HCT116 (cell line): ENCODE measurements at regions not wholly inside any gene's neighbourhood (a gene's known extent, or its start where the extent isn't known, plus 50 kb on each side); places are given as distances from the start of the nearest gene placed in this dataset.

Source experiments
- ATAC-seq: fragments of 200-7000 bp; cut with Tn5 transposase; 2 replicates; pipeline ENCODE4 v1.9.1; 2020; ENCODE audit warnings: mild to moderate bottlenecking, moderate library complexity
- BruUV-seq: library from RNA; stranded (reverse); fragments of 400-500 nt; replicated peaks from 2 replicates; lab custom pipeline; 2021; lab: Mats Ljungman, UMichigan
- CTCF ChIA-PET: fragments of 300-600 bp; sonication (Branson Sonifier 250); formaldehyde crosslinking; loops from one replicate; lab custom pipeline; 2021; ENCODE audit warnings: antibody characterized with exemption; lab: Charles Lee
- POLR2A ChIA-PET: fragments of 300-600, 350-600 bp; sonication (Branson Sonifier 250); formaldehyde crosslinking; loops from one replicate; lab custom pipeline; 2021; ENCODE audit warnings: antibody characterized with exemption; lab: Charles Lee
- RAD21 ChIA-PET, 2 experiments: fragments of 300-600 bp; sonication (Branson Sonifier 250); formaldehyde crosslinking; loops; one replicate each; lab custom pipeline; 2023; ENCODE audit warnings: low total read pairs in 2 of 2; ENCODE audit not compliant: uncharacterized antibody in 2 of 2, unreplicated experiment in 2 of 2, low non-redundant PET in 1 of 2; lab: Charles Lee
- DNase-seq: peaks from one replicate; pipeline ENCODE4 v3.0.0-alpha.2; 2010; ENCODE audit warnings: low read depth, low spot score
- H2AFZ ChIP-seq: fragments of 200-600 bp; shearing (Covaris generic), sonication (generic); 2 replicates; pipeline ENCODE4 v1.6.1; 2017; ENCODE audit warnings: low read depth, mixed run types, mixed read lengths, antibody characterized with exemption, low read length; ENCODE audit not compliant: poor library complexity, severe bottlenecking
- H3K27ac ChIP-seq: 2 replicates; pipeline ENCODE4 v1.5.1; 2012; ENCODE audit warnings: low read depth, low read length
- H3K27me3 ChIP-seq: fragments of 200-600 bp; sonication (generic); 2 replicates; pipeline ENCODE4 v1.6.1; 2016; ENCODE audit warnings: mixed run types, low read length, mixed read lengths; ENCODE audit not compliant: insufficient read depth
- H3K36me3 ChIP-seq, 2 experiments: fragments of 200-500 bp in 1 of 2; fragments of 200-600 bp in 1 of 2; sonication (Bioruptor generic) in 1 of 2; sonication (generic) in 1 of 2; 2 replicates each; pipeline versions ENCODE4 v1.5.1 to v1.6.1; 2014 to 2016; ENCODE audit warnings: low read length in 2 of 2, inconsistent platforms in 1 of 2, mixed read lengths in 1 of 2, mixed run types in 1 of 2; ENCODE audit not compliant: insufficient read depth in 2 of 2, control insufficient read depth in 1 of 2
- H3K4me1 ChIP-seq, 2 experiments: fragments of 200-600 bp in 1 of 2; sonication (generic) in 1 of 2; 2 replicates each; pipeline versions ENCODE4 v1.5.1 to v1.6.1; 2012 to 2017; ENCODE audit warnings: low read length in 2 of 2, inconsistent platforms in 1 of 2, mild to moderate bottlenecking in 1 of 2, mixed read lengths in 1 of 2, mixed run types in 1 of 2, moderate library complexity in 1 of 2; ENCODE audit not compliant: insufficient read depth in 2 of 2, control insufficient read depth in 1 of 2
- H3K4me2 ChIP-seq: fragments of 200-600 bp; sonication (generic); 2 replicates; pipeline ENCODE4 v1.6.1; 2017; ENCODE audit warnings: mixed run types, low read length, mixed read lengths
- H3K4me3 ChIP-seq, 2 experiments: fragments of 200-600 bp in 1 of 2; sonication (generic) in 1 of 2; replicated peaks in 1 of 2; 2 replicates each; pipeline ENCODE4 v1.5.1; 2011 to 2016; ENCODE audit warnings: low read length in 2 of 2, control low read depth in 1 of 2, low read depth in 1 of 2, mild to moderate bottlenecking in 1 of 2, mixed read lengths in 1 of 2, mixed run types in 1 of 2
- H3K79me2 ChIP-seq: fragments of 200-600 bp; sonication (generic); 2 replicates; pipeline ENCODE4 v1.6.1; 2017; ENCODE audit warnings: mild to moderate bottlenecking, mixed run types, low read length, moderate library complexity, mixed read lengths; ENCODE audit not compliant: insufficient read depth
- H3K9ac ChIP-seq: fragments of 200-600 bp; sonication (generic); 2 replicates; pipeline ENCODE4 v1.6.1; 2016; ENCODE audit warnings: low read length, mixed read lengths
- H3K9me2 ChIP-seq: fragments of 200-600 bp; sonication (generic), shearing (Covaris generic); 2 replicates; pipeline ENCODE4 v1.6.1; 2017; ENCODE audit warnings: mixed run types, mild to moderate bottlenecking, moderate library complexity; ENCODE audit not compliant: insufficient read depth
- H3K9me3 ChIP-seq, 2 experiments: fragments of 200-500 bp in 1 of 2; fragments of 200-600 bp in 1 of 2; sonication (Bioruptor generic) in 1 of 2; sonication (generic) in 1 of 2; 2 replicates each; pipeline ENCODE4 v1.6.1; 2014 to 2017; ENCODE audit warnings: low read length in 2 of 2, mixed read lengths in 2 of 2, inconsistent platforms in 1 of 2, low read depth in 1 of 2, mild to moderate bottlenecking in 1 of 2, mixed run types in 1 of 2, moderate library complexity in 1 of 2; ENCODE audit not compliant: control insufficient read depth in 1 of 2, insufficient read depth in 1 of 2
- H4K20me1 ChIP-seq: fragments of 200-600 bp; sonication (generic), shearing (Covaris generic); 2 replicates; pipeline ENCODE4 v1.6.1; 2017; ENCODE audit warnings: mixed run types, mild to moderate bottlenecking, moderate library complexity; ENCODE audit not compliant: insufficient read depth
- ATF3 ChIP-seq: IDR thresholded peaks from 2 replicates; pipeline ENCODE4 v1.6.1; 2012
- CBX3 ChIP-seq: IDR thresholded peaks from 2 replicates; pipeline ENCODE4 v1.6.1; 2012; ENCODE audit warnings: low read depth
- CEBPB ChIP-seq: IDR thresholded peaks from 2 replicates; pipeline ENCODE4 v1.6.1; 2012; ENCODE audit warnings: low read depth
- CTCF ChIP-seq, 3 experiments: fragments of 200-600 bp in 1 of 3; sonication (generic) in 1 of 3; IDR thresholded peaks in 2 of 3; conservative IDR thresholded peaks in 1 of 3; 2 replicates each; pipeline ENCODE4 v1.5.1; 2012 to 2017; ENCODE audit warnings: low read depth in 2 of 3, low read length in 2 of 3, antibody characterized with exemption in 1 of 3, borderline replicate concordance in 1 of 3, control low read depth in 1 of 3, mild to moderate bottlenecking in 1 of 3, mixed read lengths in 1 of 3, mixed run types in 1 of 3, moderate library complexity in 1 of 3; ENCODE audit not compliant: insufficient read depth in 1 of 3
- EGR1 ChIP-seq: IDR thresholded peaks from 2 replicates; pipeline ENCODE4 v1.6.1; 2012; ENCODE audit warnings: low read depth
- EZH2phosphoT487 ChIP-seq: fragments of 200-600 bp; IDR thresholded peaks from 2 replicates; pipeline ENCODE4 v1.6.1; 2018; ENCODE audit warnings: antibody characterized with exemption, borderline replicate concordance
- JUND ChIP-seq: IDR thresholded peaks from 2 replicates; pipeline ENCODE4 v1.6.1; 2012
- MAX ChIP-seq: IDR thresholded peaks from 2 replicates; pipeline ENCODE4 v1.6.1; 2012
- POLR2A ChIP-seq: IDR thresholded peaks from 2 replicates; pipeline ENCODE4 v1.7.0; 2011; ENCODE audit warnings: borderline replicate concordance; ENCODE audit not compliant: insufficient read depth, insufficient read length; ENCODE audit errors: extremely low read depth
- RAD21 ChIP-seq: IDR thresholded peaks from 2 replicates; pipeline ENCODE4 v1.6.1; 2012; ENCODE audit warnings: low read depth, mild to moderate bottlenecking
- SIN3A ChIP-seq: IDR thresholded peaks from 2 replicates; pipeline ENCODE4 v1.6.1; 2012; ENCODE audit warnings: low read depth
- SP1 ChIP-seq: IDR thresholded peaks from 2 replicates; pipeline ENCODE4 v1.6.1; 2012; ENCODE audit warnings: low read depth
- TCF7L2 ChIP-seq: IDR thresholded peaks from 2 replicates; pipeline ENCODE4 v1.7.0; 2011; ENCODE audit warnings: borderline replicate concordance, inconsistent platforms; ENCODE audit not compliant: insufficient read depth, insufficient read length; ENCODE audit errors: extremely low read depth
- ZBTB33 ChIP-seq: IDR thresholded peaks from 2 replicates; pipeline ENCODE4 v1.6.1; 2011; ENCODE audit warnings: mild to moderate bottlenecking, low read length, moderate library complexity; ENCODE audit not compliant: insufficient replicate concordance; ENCODE audit errors: extremely low read depth
- ZFX ChIP-seq: fragments of 450-650 bp; IDR thresholded peaks from 2 replicates; pipeline ENCODE4 v1.6.1; 2017
- intact Hi-C: fragments of 100-400 bp; cut with micrococcal nuclease; formaldehyde crosslinking; loops from 2 replicates; pipeline ENCODE4 v1.10.0; 2022

GRCh38 chr2:240196716-240197461, 56.4 kb upstream of the OTOS start:
- no TSS peak for BruUV-seq
- Histone ChIP-seq H3K9me3 (no peaks in the 10 kb centered on the region), H4K20me1 (no peaks in the 10 kb centered on the region), H3K4me2 (no peak overlapping the region), H3K9me2 (no peaks in the 10 kb centered on the region), H3K27me3 (no peaks in the 10 kb centered on the region), H3K79me2 (no peaks in the 10 kb centered on the region), H3K4me3 (no peak overlapping the region), H3K36me3 (no peaks in the 10 kb centered on the region)
- intact Hi-C loops, result no loop called here
- POLR2A ChIA-PET, result no interaction called here
- no peak for ATAC-seq
- no peak for DNase-seq
- no peak for TF ChIP-seq RAD21
- no peak for TF ChIP-seq MAX
- TF ChIP-seq EGR1, result no peak
- no peak for TF ChIP-seq EZH2phosphoT487
- no peak for TF ChIP-seq JUND
- TF ChIP-seq ATF3, result no peak
- TF ChIP-seq SIN3A, result no peak
- no peak for TF ChIP-seq ZBTB33
- no peak for TF ChIP-seq POLR2A
- no peak for TF ChIP-seq CBX3
- no peak for TF ChIP-seq CTCF (IDR thresholded peaks at IDR 0.05 in 2 of 3, conservative IDR thresholded peaks at IDR 0.05 in 1 of 3; ENCODE audit: borderline replicate concordance in 1 of 3, insufficient read depth in 1 of 3, low read depth in 2 of 3, low read length in 2 of 3)
- no peak for TF ChIP-seq ZFX
- no peak for TF ChIP-seq CEBPB
- TF ChIP-seq TCF7L2, result no peak
- TF ChIP-seq SP1, result no peak
- TF ChIP-seq, all 23 proteins: peak for 0
- no peak overlapping the region for H2AFZ ChIP-seq
- no peak overlapping the region for H3K27ac ChIP-seq
- no peaks in the 10 kb centered on the region for H3K4me1 ChIP-seq
- CTCF ChIA-PET, result no interaction called here
- no peak overlapping the region for H3K9ac ChIP-seq
- RAD21 ChIA-PET, result no interaction called here
